Panc1 (cell line): ENCODE measurements at regions not wholly inside any gene's neighbourhood (a gene's known extent, or its start where the extent isn't known, plus 50 kb on each side); places are given as distances from the start of the nearest gene placed in this dataset.

ENCODE experiments used
- ATAC-seq: fragments of 200-7000 bp; cut with Tn5 transposase; 2 replicates; pipeline ENCODE4 v1.9.1; 2020; ENCODE audit warnings: mild to moderate bottlenecking, moderate library complexity
- BruUV-seq: library from RNA; stranded (reverse); fragments of 400-500 nt; replicated peaks from 2 replicates; lab custom pipeline; 2021; lab: Mats Ljungman, UMichigan
- CTCF ChIA-PET: fragments of 300-600 bp; sonication (Branson Sonifier 250); formaldehyde crosslinking; loops from one replicate; lab custom pipeline; 2022; ENCODE audit warnings: antibody characterized with exemption; lab: Charles Lee
- POLR2A ChIA-PET: fragments of 300-600 bp; sonication (Branson Sonifier 250); formaldehyde crosslinking; loops from one replicate; lab custom pipeline; 2022; ENCODE audit warnings: antibody characterized with exemption; lab: Charles Lee
- DNase-seq: peaks from one replicate; pipeline ENCODE4 v3.0.0-alpha.2; 2010; ENCODE audit warnings: low read depth, low spot score
- H3K27ac ChIP-seq: 2 replicates; pipeline ENCODE4 v1.5.1; 2011; ENCODE audit warnings: mild to moderate bottlenecking, low read length, inconsistent platforms
- H3K27me3 ChIP-seq: fragments of 200-500 bp; sonication (Bioruptor generic); 2 replicates; pipeline ENCODE4 v1.6.0; 2014; ENCODE audit warnings: low read length, inconsistent platforms; ENCODE audit not compliant: control insufficient read depth, insufficient read depth
- H3K36me3 ChIP-seq: fragments of 200-500 bp; sonication (Bioruptor generic); 2 replicates; pipeline ENCODE4 v1.5.1; 2014; ENCODE audit warnings: inconsistent platforms, mild to moderate bottlenecking, low read length, moderate library complexity; ENCODE audit not compliant: control insufficient read depth, insufficient read depth
- H3K4me1 ChIP-seq: 2 replicates; pipeline ENCODE4 v1.5.1; 2011; ENCODE audit warnings: inconsistent platforms, mild to moderate bottlenecking, low read length, moderate library complexity; ENCODE audit not compliant: control insufficient read depth, insufficient read depth
- H3K4me3 ChIP-seq, 2 experiments: 2 replicates each; pipeline ENCODE4 v1.5.1; 2011 to 2012; ENCODE audit warnings: low read depth in 2 of 2, low read length in 2 of 2, mild to moderate bottlenecking in 2 of 2, inconsistent platforms in 1 of 2, moderate library complexity in 1 of 2
- H3K9me3 ChIP-seq: fragments of 200-500 bp; sonication (Bioruptor generic); 2 replicates; pipeline ENCODE4 v1.5.1; 2014; ENCODE audit warnings: low read depth, mild to moderate bottlenecking, inconsistent platforms, low read length, moderate library complexity; ENCODE audit not compliant: control insufficient read depth, insufficient read depth
- POLR2AphosphoS5 ChIP-seq: IDR thresholded peaks from 2 replicates; pipeline ENCODE4 v1.6.1; 2012; ENCODE audit warnings: mild to moderate bottlenecking, low read depth, low read length, moderate library complexity
- SIN3A ChIP-seq: IDR thresholded peaks from 2 replicates; pipeline ENCODE4 v1.6.1; 2012; ENCODE audit warnings: low read depth, mild to moderate bottlenecking, low read length, moderate library complexity, borderline replicate concordance; ENCODE audit not compliant: insufficient read depth
- TCF7L2 ChIP-seq: IDR thresholded peaks from 2 replicates; pipeline ENCODE4 v1.6.1; 2011; ENCODE audit warnings: mild to moderate bottlenecking, low read depth, low read length, inconsistent platforms
- in situ Hi-C: cut with HindIII; loops from 2 replicates; pipeline ENCODE4 v1.10.0; 2016; ENCODE audit warnings: low sequenced_read_pairs, low pct_unique_long_range_greater_than_20kb
- intact Hi-C: fragments of 100-400 bp; cut with micrococcal nuclease; formaldehyde crosslinking; loops from one replicate; pipeline ENCODE4 v1.10.0; 2022; ENCODE audit not compliant: unreplicated experiment
- TF ChIP-seq, protein P1 (sequence below): fragments of 450-650 bp; IDR thresholded peaks from 2 replicates; pipeline ENCODE4 v1.5.1; 2017; ENCODE audit warnings: mild to moderate bottlenecking
- TF ChIP-seq, protein P2 (sequence below), 2 experiments: IDR thresholded peaks; 2 replicates each; pipeline ENCODE4 v1.6.1; 2011 to 2012; ENCODE audit warnings: low read depth in 2 of 2, control low read depth in 1 of 2, low read length in 1 of 2, mild to moderate bottlenecking in 1 of 2, moderate library complexity in 1 of 2; ENCODE audit not compliant: insufficient read depth in 1 of 2

DNA sequence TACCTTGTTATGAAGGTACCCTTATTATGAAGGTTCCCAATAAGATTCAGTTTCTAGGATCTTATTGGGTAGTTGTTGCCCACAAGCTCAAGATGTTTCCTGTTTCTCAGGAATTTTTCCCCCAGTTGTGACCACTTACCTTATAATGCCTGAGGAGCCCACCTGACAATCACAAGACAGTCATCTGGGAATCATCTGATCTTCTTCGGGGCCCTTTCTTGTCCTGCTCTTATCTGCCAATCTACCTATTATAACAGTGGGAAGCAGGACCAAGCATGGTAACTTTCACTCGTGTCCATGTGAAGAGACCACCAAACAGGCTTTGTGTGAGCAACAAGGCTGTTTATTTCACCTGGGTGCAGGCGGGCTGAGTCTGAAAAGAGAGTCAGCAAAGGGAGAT lies 825.5 kb downstream of the BCL11B start:
- H3K27me3 ChIP-seq = no peaks in the 10 kb centered on the region
- ATAC-seq (no peak), DNase-seq (no peak)
- H3K4me1 ChIP-seq = no peaks in the 10 kb centered on the region
- intact Hi-C loops = no loop called here
- no peak overlapping the region for H3K4me3 ChIP-seq
- in situ Hi-C loops = no loop called here
- ChIA-PET POLR2A (no interaction called here), CTCF (no interaction called here)
- no peak overlapping the region for H3K27ac ChIP-seq
- BruUV-seq = no TSS peak
- no peak for TF ChIP-seq POLR2AphosphoS5
- TF ChIP-seq, protein P1, sequence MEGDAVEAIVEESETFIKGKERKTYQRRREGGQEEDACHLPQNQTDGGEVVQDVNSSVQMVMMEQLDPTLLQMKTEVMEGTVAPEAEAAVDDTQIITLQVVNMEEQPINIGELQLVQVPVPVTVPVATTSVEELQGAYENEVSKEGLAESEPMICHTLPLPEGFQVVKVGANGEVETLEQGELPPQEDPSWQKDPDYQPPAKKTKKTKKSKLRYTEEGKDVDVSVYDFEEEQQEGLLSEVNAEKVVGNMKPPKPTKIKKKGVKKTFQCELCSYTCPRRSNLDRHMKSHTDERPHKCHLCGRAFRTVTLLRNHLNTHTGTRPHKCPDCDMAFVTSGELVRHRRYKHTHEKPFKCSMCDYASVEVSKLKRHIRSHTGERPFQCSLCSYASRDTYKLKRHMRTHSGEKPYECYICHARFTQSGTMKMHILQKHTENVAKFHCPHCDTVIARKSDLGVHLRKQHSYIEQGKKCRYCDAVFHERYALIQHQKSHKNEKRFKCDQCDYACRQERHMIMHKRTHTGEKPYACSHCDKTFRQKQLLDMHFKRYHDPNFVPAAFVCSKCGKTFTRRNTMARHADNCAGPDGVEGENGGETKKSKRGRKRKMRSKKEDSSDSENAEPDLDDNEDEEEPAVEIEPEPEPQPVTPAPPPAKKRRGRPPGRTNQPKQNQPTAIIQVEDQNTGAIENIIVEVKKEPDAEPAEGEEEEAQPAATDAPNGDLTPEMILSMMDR = no peak
- TF ChIP-seq, protein P2, sequence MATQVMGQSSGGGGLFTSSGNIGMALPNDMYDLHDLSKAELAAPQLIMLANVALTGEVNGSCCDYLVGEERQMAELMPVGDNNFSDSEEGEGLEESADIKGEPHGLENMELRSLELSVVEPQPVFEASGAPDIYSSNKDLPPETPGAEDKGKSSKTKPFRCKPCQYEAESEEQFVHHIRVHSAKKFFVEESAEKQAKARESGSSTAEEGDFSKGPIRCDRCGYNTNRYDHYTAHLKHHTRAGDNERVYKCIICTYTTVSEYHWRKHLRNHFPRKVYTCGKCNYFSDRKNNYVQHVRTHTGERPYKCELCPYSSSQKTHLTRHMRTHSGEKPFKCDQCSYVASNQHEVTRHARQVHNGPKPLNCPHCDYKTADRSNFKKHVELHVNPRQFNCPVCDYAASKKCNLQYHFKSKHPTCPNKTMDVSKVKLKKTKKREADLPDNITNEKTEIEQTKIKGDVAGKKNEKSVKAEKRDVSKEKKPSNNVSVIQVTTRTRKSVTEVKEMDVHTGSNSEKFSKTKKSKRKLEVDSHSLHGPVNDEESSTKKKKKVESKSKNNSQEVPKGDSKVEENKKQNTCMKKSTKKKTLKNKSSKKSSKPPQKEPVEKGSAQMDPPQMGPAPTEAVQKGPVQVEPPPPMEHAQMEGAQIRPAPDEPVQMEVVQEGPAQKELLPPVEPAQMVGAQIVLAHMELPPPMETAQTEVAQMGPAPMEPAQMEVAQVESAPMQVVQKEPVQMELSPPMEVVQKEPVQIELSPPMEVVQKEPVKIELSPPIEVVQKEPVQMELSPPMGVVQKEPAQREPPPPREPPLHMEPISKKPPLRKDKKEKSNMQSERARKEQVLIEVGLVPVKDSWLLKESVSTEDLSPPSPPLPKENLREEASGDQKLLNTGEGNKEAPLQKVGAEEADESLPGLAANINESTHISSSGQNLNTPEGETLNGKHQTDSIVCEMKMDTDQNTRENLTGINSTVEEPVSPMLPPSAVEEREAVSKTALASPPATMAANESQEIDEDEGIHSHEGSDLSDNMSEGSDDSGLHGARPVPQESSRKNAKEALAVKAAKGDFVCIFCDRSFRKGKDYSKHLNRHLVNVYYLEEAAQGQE (IDR thresholded peaks at IDR 0.05; ENCODE audit: insufficient read depth in 1 of 2, low read depth in 2 of 2, low read length in 1 of 2) = no peak
- TF ChIP-seq SIN3A = no peak
- no peak for TF ChIP-seq TCF7L2
- no peaks in the 10 kb centered on the region for H3K9me3 ChIP-seq
- H3K36me3 ChIP-seq = no peaks in the 10 kb centered on the region

DNA sequence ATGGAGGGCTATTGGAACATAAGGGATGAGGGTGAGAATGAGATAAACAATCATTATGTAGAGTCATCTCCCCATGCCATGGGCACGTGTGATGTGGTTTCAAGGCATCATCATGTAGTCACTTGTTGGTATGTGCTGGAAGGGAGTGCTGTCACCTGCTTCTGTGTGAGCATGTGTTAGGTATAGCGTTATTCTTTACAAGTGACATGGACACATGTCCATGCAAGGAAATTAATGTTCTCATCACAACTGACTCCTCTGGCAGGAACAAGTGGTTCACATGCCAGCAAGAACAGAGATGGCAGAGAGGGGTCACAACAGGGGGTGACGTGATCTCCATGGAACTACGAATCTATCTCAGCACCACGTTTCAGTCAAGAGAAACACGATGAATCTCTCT lies 815.8 kb downstream of the BCL11B start:
- DNase-seq = no peak
- CTCF ChIA-PET = no interaction called here
- intact Hi-C loops = no loop called here
- H3K27me3 ChIP-seq = no peaks in the 10 kb centered on the region
- no peak for TF ChIP-seq POLR2AphosphoS5
- in situ Hi-C loops = no loop called here
- no TSS peak for BruUV-seq
- POLR2A ChIA-PET = no interaction called here
- H3K27ac ChIP-seq = no peak overlapping the region
- H3K9me3 ChIP-seq = no peaks in the 10 kb centered on the region
- H3K36me3 ChIP-seq = no peaks in the 10 kb centered on the region
- H3K4me1 ChIP-seq = no peaks in the 10 kb centered on the region
- ATAC-seq = no peak
- no peak overlapping the region for H3K4me3 ChIP-seq

DNA sequence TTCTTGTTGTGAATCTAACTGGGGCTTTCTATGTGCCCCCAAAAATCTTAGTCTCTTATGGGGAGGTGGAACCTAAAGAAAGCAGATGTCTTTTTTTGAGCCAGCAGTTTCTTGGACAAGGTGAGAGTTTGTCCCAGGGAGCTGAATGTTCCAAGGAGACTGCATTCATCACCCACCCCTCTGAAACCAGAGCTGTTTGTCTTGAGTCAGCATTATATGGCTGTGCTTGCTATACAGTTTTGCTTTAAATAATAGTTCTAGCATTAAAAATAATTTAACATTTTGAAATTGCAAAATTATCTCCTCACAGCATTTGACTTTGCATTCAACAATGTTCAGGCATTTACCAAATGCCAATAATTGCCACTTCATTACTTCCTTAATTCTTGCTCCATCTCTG lies 813.3 kb downstream of the BCL11B start:
- Histone ChIP-seq H3K9me3 (no peaks in the 10 kb centered on the region), H3K4me1 (no peaks in the 10 kb centered on the region), H3K36me3 (no peaks in the 10 kb centered on the region), H3K27ac (no peak overlapping the region), H3K4me3 (no peak overlapping the region), H3K27me3 (no peaks in the 10 kb centered on the region)
- DNase-seq (no peak), ATAC-seq (no peak)
- TF ChIP-seq POLR2AphosphoS5 (no peak), SIN3A (no peak), TCF7L2 (no peak)
- TF ChIP-seq, protein P1 = no peak
- TF ChIP-seq, protein P2 (IDR thresholded peaks at IDR 0.05; ENCODE audit: insufficient read depth in 1 of 2, low read depth in 2 of 2, low read length in 1 of 2) = no peak
- POLR2A ChIA-PET = no interaction called here
- intact Hi-C loops (no loop called here), in situ Hi-C loops (no loop called here)
- CTCF ChIA-PET = no interaction called here
- no TSS peak for BruUV-seq
